Activated naive CD4-positive, alpha-beta T cell treated with Interleukin-2 at 50 U/mL for 16 hours (primary cell): ENCODE measurements at regions not wholly inside any gene's neighbourhood (a gene's known extent, or its start where the extent isn't known, plus 50 kb on each side); places are given as distances from the start of the nearest gene placed in this dataset.
"Not testable (repeated sequence)": the region's sequence is repeated elsewhere in the genome, so short reads cannot be mapped to it uniquely, and the experiment has no call there.

ENCODE experiments used
- DNase-seq: peaks from one replicate; pipeline ENCODE4 v3.0.0-alpha.2; 2020

DNA sequence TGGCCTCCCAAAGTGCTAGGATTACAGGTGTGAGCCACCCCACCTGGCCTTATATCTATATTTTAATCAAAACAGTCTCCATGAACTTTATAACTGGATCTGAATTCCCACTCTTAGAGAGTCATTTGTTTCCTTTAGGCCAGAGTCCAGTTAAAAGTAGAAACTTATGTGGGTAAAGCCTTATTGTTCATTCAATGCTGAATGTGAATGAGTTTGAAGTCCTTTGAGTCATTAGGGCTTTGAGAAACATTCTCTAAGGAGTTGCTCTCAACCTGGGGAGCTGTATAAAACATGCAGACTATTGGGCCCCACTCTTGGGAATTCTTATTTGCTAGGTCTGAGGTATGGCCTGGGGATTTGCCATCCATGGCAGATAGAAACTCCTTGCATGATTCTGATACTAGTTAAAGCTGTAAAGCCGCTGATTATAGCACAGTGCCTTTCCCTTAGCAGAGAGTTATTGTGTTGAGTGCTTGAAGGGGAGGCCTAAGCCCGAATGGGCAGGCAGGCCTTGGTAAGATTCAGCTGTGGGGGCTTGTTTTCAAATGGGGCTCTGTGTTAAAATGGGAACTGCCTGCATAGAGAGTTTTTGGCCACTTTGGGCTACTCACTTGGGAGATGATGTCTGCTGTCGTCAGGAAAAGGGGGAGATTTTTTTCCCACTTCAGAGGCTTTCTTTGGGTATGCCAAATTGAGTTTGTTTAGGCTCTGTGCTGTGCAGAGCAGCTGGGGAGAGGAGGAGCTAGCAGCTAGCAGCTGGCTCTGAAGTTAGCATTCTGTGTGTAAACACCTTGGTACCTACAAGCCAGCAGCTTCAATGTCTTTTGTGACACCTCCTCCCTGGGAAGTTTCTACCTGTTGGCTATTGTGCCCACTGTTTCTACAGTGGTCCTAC is 117.5 kb downstream of the DACT1 start:
- no peak for DNase-seq

DNA sequence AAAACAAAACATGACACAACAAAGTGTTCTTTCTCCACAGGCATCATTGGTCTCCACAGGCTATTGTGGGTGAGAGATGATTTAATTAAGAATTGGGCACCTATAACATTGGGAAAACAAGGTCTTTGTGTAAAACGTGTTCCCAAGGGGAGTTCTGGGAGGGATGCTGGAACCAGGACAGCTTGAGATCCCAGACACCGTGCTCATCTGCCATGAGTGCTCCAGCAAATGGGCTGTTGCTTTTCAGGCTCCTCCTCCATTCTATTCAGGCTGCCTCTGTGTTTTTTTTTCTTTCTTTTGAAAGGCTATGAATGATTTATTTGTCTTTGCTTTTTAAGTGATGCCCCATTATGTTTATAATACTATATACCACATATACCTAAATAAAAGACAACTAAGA is 122.4 kb downstream of the DACT1 start:
- DNase-seq, result no peak

DNA sequence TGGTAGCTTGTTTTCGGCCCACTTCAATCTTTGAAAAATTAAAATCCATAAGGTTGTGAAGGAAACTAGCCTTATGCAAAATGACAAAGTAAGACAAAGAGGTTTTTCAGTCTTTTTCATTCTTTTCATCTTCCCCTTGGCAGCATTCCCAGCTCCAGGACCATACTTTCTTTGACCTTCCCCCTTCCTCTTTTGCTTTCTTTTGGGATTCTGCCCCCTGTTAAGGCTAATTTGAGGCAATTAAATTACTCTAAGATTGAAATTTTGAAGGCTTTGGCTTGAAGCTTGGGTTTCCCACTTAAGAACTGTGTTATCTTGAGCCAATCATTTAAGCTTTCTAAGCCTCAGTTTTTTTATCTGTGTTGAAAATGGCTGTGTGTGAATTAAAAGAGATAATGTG is 124.9 kb downstream of the DACT1 start:
- DNase-seq, result no peak

DNA sequence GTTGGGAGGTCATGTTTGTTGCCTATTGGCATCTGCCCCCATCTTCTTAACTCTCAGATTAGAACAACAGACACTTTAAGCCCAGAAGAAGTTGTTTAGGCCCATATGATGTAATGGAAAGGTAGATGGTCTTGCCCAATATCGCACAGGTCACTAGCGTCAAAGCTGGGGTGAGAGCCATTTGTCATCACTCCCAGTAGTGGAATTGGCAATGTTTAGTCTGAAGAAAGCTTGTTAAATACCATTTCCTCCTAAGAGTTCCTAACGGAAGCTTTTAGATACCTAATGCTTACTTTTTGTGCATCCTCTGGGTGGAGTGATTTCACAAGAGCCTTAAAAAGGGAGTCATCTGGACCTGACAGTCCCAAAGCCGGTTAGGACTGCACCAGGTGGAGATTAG is 125.4 kb downstream of the DACT1 start:
- DNase-seq, result no peak

DNA sequence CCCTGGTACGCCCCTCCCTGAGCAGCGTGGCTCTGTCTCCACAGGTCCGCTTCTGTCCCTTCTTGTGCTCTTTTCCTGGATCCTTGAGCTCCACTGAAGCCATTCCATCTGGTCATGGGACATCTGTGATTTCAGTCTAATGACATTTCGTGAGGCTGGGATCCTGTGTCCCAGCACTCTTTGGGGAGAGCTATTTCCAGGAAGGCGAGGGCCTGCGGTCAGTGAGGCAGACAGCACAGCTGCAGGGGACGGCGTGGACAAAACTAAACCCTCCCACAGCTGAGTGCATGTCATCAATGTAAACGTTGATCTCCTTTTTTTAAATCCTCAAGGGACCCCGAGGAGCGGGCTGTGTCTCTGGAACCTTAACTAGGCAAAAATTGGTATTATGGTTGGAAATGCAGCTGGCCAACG is 127.7 kb downstream of the DACT1 start:
- no peak for DNase-seq

DNA sequence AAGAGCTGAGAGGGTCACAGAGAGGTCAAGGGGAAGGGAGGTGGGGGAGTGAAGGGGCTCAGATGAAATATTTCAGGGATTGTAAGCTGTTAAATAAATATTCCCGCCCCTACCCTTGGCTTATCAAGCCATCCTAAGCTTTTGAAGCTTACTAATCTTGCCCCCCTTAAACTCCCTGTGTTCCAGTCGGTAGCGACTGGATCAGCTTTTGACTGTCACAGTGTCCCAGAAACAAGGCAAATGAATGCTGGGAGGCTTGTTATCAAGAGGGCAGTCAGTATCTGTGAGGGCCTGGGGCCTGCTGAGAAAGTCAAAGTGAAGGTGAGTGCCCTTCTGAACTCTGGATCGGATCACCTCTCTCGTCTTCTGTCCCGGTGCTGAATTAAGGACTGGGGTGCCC is 128.1 kb downstream of the DACT1 start:
- DNase-seq, result no peak

DNA sequence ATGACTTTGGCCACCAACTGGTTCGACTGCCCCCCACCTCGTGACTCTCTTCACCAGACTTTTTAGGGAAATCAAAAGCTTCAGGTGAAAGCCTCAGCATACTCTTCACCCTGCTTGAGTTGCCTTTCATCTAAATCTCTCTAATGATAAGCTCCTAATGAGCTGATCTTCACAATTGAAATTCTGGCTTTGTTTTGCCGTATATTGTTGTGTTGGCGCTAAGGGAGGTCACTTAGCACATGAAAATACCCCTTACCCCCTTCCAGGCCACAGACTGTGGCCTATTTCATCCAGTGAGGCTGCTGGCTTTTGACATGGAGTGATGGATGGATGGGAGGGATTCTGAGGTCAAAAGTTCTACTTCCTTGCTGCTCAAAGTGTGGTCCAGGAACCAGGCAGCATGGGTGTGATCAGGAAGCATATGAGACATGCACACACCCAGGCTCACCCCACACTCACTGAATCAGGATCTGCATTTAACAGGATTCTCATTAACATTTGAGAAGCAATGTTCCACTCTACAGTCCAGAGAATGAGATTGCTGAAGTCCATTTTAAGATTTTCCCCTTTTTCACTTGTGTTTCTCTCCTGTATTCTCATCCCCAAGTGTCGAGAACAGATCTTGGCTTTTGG is 131.4 kb downstream of the DACT1 start:
- no peak for DNase-seq

DNA sequence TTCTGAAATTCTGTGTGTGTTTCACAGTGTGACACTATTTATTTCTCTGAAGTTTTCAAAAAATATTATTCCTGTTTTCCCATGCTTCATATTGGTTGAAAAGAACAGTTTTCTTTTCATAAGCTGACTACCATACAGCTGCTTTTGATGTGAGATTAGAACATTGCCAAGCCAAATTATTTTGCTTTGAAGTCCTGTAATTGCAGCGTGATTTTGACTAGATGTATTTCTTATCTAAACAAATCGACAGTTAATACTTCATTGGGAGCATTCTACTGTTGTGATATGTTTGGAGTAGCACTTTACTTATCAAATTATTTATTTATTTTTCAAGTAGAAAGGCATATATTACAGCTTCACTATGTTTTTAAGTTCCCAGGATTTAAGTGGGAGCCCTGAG is 132.0 kb downstream of the DACT1 start:
- no peak for DNase-seq

DNA sequence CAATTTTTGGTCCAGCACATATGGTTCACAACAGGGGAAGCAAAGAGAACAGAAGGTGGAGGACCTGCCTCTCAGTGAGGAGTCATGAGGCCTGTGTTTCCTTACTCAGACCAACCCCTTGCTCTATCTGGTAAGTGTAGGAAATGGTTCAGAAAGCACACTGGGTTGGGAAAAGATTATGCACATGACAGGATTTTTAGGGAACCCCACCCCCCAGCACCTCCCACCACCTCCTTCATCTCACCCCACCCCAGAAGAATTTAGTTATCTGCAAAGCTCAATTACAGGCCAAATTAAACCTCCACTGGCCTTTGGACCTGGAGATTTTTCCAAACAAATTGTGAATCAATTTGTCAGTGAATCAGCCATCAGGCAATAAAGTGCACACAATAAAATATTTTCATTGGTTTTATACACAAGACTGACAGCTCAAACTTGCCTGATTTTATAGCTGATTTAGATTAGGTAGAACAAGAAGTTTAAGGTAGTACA is 132.8 kb downstream of the DACT1 start:
- DNase-seq, result no peak

DNA sequence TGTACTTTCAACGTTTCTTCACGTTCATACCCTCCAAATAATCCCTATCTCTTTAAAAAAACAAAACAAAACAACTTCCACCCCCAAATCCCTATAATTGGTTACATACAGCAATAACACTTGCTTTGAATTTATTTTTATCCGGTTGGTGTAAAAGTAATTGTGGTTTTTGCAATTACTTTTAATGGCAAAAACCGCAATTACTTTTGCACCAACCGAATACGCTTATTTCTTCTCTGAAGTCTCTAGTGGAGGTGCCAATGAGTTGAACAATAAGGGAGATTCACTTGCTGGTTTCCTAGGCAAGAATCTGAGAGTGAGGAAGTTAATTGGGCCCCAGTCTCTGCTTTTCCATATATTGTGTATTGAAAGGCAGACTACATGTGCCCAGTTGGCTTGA is 133.3 kb downstream of the DACT1 start:
- DNase-seq, result no peak

DNA sequence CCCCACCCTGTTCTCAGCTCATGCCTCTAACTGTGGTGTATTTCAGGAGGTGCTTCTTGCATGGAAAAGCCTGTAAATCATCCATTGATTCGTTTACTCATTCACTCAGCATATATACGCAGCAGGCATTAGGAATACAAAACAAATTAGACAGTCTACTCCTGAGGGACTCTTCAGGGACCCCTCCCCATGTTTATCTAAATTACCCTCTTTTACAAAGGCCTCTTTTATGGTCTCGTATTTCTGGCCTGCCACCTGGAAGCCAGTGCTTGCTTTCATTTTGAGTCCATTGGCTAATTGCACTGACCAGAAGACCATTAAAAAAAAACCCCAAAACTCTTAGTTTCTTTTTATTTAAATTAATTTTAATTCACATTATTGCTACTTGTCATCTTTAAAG is 134.4 kb downstream of the DACT1 start:
- no peak for DNase-seq

DNA sequence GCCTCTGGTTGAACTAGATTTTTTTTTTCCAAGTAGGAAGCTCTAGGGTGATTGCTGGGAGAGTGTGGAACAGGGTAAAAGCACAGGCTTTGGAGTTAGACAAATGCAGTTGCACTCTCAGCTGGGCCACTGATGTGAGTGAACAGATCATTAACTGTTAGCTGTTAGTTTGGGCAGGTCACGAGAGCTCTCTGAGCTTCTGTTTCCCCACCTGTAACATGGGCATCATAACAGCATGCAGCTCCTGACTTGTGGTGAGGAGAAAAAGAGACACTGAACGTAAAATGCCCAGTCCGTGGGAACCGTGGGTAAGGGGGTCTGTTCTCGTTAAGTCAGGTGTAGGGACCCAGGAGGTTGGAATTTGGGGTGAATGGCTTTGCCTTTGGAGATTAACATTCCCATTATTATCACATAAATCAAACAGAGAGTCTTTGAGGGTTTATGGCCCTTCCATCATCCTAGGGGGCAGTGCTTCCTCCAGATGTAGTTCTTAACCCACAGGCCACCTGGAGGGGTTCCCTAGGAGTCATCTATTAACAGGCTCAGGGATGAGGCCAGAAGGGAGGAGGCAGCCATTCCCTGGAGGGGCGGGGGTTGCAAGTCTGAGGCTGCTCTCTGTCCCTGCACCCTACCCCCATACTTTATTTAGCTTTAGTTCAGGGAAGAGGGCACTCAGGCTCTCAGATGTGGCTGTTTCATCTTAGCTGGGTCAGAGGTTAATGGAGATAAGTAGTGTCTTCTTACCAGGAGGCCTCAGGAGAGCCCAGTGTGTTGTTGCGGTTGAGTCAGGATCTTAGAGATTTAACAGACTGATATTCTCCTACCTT is 135.2 kb downstream of the DACT1 start:
- no peak for DNase-seq

DNA sequence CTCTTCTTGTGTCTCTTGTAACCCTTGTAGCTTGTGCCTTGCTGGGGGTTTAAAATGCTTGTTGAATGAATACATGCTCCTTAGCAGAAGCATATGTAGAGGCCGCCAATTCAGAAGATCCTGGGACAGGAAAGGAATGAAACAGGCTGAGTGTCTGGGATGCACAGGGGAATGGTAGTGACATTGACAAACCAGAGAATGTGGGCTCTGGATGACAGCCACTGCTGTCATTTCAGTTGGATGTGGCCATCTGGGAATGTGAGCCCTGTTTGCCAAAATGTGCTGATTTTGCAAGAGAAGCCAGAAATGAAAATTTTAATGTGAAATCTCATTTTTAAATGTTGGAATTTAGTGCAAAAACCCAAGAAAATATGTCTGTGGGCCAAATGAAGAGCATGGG is 136.8 kb downstream of the DACT1 start:
- DNase-seq, result no peak

DNA sequence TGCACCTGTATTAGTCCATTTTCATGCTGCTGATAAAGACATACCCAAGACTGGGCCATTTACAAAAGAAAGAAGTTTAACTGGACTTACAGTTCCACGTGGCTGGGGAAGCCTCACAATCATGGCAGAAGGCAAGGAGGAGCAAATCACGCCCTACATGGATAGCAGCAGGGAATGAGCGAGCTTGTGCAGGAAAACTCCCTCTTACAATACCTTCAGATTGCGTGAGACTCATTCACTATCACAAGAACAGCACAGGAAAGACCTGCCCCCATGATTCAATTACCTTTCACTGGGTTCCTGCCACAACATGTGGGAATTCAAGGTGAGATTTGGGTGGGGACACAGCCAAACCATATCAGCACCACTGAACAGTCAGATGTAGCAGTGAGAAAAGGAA is 137.4 kb downstream of the DACT1 start:
- not testable (repeated sequence) for DNase-seq

DNA sequence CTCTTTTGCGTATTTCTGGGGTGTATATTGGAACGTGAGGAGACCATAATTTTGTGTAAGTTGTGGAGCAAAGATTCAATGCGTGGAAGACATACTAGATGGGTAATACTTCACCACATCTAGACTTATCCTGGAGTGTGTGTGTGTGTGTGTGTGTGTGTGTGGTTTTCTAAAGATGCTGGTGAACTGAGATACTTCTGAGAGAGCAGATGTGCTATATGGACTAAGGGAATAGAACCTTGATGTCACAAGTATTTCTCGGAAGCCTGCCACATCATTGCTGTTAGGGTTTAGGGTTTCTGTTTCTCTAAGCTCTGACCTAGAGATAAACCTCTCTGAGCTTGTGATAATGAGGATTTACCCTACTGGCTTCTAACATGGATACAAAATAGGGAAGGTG is 138.8 kb downstream of the DACT1 start:
- no peak for DNase-seq

DNA sequence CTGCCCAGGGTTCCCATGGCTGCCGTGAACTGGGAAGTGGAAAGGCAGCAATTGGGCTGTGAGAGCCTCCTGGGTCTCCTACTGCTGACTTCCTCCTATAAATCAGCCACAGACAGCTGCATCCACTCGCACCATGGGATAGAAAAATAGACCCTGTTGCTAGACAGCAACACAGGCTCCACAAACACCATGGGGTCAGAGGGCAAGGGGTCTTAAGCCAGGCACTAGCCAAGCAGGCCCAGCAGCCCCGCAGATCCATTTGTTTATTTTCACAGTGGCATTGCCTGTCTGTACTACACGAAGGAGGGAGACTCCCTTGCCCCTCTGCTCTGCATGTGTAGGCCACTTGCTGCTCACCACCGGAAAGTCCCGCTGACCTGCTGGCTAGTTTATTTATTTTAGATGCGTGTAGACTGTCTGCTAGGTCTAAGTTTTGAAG is 139.8 kb downstream of the DACT1 start:
- no peak for DNase-seq

DNA sequence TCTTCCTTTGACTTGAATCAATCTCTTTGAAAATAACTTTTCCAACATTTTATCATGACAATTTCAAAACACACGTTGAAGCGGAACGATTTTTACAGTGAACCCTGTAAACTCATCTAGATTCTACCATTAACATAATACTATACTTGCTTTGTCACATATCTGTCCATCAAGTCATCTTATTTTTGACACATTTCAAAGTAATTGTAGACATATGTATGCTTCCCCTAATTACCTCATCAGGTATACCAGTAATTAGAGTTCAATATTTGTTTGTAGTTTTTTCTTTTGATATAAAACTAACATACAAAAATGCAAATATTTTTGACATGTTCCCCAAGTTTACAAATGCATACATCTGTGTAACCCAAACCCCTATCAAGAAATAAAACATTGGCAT is 140.4 kb downstream of the DACT1 start:
- DNase-seq, result no peak

DNA sequence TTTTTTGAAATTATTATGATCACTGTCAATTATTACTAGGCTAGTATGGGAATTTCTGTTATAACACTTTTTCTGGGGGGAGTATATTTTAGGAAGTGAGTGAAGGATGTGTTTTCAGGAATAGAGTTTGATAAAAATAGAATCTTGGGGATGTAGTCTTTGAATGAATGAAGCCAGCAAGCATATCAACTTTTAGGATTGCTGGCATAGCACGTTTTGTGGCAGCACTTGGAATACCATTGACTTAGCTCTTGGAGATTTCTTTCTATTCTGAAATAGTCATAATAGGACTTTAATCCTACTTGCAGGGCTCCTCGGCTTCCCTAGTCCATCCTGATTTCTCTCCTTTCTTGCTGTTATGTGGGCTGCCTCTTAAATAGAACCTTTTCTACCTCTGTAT is 141.6 kb downstream of the DACT1 start:
- DNase-seq, result no peak

DNA sequence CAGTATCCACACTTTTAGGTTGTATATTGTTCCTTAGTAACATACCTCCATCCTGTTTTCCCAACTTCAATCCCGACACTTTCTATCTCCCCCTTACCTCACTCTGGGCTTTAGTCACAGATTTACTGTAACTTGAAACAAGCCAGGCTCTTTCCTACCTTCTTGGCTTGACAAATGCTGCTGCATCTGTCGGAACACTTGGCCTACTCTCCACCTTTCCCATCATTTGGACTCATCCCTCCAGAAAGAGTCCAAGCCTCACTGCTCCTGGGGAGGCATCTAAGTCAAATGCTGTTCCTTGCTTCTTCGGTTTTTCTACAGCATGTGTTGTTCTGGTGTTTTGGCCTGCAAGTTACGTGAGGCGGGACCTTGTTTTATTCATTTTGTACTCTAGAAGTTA is 142.4 kb downstream of the DACT1 start:
- no peak for DNase-seq

DNA sequence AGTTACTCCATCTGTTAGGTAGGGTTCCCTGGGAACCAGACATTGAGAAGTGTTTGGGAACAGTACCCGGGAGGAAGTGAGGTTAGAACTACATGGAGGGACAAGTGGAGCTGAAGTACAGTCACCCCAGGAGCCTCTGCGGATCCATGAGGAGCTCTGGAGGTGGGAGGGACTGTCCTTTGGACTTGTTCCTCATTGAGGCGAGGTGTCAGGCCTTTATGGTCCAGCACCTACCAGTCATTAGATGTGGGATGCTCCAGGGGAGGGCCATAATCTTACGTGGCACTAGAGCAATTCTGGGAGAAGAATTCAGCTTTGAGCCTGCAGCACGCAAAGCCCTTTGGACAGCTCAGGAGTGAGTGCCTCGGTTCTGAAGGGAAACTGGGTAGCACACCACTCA is 142.8 kb downstream of the DACT1 start:
- DNase-seq, result no peak

DNA sequence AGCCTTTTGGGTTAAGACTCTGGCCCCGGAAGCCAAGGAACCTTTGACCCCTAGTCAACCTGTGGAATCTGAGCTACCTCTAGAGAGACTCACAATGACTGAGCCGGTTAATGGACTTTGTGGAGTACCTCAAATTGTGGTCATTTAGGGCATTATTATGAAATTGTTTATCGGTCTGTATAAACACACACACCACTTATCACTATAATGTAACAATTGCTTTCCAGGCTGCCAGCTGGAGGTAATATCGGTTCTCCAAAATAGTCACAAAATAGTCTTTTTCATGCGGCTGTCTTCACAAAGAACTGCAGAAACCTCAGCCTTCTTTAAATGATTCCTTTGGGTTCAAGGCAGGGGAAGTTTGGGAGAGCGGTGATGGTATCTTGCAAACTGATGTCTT is 144.2 kb downstream of the DACT1 start:
- no peak for DNase-seq

DNA sequence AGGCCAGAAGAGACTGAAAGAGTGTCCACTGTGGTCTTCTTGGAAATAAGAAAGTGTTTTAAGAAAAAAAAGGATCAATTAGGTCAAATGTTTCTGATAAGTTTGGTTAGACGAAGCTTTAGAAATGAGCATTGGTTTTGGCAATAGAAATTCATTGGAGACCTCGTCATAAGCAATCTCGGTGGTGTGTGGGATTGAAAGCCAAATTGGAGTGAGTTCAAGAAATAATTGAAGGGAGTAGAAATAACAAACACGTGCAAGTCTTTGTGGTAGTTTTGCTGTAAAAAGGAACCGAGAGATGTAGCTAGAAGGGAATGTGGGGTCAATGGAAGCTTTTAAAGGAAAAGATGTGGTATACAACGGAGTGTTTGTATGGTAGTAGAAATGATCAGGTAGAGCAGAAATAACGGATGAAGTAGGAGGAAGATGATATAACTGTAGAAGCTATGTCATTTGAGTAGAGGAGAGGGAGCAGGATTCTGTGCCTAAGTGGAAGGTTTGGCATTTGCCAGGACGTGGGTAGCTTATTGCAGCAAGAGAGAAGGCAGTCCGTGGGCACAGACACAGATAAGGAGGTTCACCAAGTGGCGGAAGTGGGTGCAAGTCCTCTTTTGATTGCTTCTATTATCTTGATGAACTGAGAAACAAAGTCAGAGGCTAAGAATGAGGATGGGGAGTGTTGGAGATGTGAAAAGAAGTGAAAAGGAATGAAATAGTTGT is 146.2 kb downstream of the DACT1 start:
- DNase-seq, result no peak

DNA sequence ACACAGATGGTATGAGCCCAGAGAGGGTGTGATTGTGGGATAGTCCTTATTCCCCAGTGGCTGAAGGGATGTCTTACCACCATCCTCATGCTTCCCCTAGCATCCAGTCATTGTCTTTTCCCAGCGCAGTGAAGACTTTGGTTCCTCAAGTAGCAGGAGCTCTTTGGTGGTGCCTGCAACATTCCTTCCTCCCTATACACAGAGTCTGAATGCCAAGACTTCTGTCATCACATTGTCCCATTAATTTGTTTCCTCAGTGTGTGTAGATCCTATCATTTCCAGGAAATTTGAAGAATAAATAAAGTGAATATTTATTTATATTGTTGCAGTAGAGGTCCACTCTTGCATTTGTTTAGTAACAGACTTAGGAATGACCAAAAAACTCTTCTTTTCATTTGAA is 147.2 kb downstream of the DACT1 start:
- DNase-seq, result no peak
